ENCODE measurements at regions not wholly inside any gene's neighbourhood (a gene's known extent, or its start where the extent isn't known, plus 50 kb on each side); places are given as distances from the start of the nearest gene placed in this dataset.

DNA sequence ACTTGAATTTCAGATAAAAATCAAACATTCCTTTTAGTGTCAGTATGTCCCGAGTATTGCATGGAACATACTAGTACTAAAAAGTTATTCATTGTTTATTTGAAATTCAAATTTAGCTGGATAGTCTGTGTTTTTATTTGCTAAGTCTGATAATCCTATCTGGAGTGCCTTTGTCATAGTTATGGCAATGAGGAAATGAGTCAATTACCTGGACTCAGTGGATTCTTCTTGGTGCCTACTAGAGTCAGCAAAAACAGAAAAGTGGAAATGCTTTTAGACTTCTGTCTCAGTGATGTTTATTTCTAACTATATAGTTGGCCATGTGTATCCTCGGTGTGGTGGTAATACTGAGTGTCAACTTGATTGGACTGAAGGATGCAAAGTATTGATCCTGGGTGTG lies 121.3 kb upstream of the EEF1E1 start:
- FAIRE-seq (no peak), DNase-seq (ENCODE audit: insufficient read length, low spot score) (no peak)

DNA sequence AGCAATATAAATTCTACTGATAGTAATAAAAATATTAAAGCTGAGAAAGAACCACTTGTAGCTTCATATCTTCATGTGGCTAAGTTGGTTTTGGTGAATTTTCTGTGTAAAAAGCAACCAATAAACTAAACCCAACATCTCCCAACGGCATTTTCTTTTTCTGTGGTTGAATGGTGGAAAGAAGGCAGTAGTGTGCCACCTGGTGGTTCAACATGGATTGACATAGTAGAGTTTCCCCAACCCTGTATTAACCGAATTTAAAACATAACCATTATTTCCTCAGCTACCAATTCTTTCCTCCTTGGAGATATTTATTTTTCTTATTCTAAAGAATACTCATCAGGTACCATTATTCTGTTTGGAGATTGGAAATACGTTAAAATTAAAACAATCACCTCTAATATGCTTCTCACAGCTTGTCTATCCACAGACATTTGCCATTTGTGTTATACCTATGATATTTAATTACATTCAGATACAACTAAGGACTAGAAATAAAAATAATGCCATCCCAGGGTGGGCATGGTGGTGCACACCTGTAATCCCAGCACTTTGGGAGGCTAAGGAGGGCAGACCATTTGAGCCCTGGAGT lies 117.1 kb upstream of the EEF1E1 start:
- FAIRE-seq: no peak

DNA sequence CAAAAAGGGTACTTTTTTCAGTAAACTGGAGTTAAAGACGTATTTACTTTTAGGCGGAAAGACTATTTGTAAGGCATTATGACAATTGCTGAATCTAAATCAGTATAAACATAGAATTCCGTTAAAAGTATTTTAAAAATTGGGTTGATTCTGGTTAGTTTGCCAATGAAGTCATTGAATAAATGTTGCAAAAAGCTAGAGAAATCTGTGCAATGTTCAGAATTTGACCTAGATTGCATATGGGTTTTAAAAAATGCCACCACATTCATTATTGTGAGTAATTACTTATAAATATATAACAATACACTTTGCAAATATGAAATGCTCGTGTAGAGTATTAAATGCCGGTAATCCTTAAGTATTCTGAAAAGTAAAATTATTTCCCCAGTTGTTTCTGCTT lies 116.5 kb upstream of the EEF1E1 start:
- DNase-seq (ENCODE audit: insufficient read length, low spot score) (no peak), FAIRE-seq (no peak)

More for the DNA sequence above, 117.1 kb upstream of the EEF1E1 start:
- peak; percentile 51 for DNase-seq (ENCODE audit: insufficient read length, low spot score)

DNA sequence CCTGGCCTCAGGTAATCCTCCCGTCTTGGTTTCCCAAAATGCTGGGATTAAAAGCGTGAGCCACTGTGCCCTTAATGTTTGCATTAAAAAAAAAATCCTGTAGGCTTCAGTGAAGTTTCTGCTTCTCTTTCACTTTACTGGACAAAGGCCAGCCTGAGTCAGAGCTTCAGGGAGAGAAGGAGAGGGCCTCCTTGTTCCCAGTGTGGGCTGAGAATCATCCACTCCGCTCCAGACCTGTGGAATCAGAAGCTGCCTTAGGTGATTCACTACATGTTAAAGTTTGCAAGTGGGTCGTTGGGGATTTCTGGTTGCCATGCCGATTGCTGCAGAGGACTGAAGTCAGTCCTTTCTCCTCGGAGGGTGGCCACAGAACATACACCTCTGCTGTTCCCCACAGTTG lies 113.3 kb upstream of the EEF1E1 start:
- FAIRE-seq (no peak), DNase-seq (ENCODE audit: insufficient read length, low spot score) (no peak)

DNA sequence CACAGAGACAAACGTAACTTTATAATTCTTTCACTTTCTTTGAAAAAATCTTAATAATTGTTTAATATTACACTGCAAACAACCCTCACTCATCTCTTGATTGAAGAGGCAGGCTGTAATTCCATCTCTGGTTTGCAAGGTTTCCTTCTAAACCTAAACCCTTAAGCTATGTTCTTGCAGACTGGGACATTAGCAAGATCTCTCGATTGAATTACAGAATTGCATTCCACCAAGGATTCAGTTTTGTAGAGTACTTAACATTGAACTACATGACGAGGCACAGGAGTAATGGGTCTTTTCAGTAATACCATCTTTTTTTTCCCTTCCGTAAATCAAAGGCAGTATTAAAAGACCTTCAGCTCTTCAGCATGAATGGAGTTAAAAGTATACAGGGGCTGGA lies 111.6 kb upstream of the EEF1E1 start:
- no peak for FAIRE-seq
- DNase-seq (ENCODE audit: insufficient read length, low spot score): no peak

DNA sequence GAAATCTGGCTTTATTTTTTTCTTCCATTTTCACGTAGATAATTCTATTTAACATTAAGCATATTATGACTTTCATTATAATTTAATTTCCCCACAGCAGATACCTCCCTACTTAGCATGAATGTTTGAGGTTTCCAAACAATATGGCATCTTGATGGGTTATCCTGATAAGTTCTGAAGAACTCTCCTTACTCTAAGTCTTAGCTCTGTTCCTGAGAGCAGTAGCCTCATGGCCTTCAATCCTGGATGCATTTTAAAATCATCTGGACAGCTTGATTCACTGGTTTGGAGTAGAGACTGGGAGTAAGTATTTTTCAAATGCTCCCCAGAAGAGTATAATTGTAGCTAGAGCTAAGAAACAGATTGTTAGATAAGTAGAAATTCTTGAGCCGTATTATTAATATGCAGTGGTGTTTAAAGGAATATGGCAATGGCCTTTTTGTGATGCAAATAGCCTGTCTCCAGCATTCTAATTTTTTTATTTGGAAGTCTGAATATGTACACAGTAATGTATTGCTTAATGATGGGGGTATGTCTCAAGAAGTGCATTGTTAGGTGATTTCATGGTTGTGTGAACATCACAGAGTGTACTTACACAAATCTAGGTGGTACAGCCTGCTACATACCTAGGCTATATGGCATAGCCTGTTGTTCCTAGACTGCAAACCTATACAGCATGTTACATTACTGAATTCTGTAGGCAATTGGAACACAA lies 110.5 kb upstream of the EEF1E1 start:
- FAIRE-seq: peak; percentile 33
- no peak for DNase-seq (ENCODE audit: insufficient read length, low spot score)

DNA sequence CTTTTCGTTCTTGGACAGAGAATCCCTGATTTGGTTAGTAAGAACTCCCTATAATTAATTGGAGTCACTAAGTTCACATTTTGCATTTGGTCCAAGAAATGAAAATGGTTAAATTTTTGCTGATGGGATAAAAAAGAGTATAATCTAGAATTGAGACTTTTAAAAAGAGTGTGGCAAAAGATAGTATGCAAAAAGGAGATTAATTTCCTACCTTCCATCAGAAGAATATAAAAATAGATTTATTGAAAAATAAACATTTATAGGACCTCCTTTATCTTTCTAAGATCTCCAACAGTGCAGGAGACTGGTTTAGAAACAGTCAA lies 105.5 kb upstream of the EEF1E1 start:
- FAIRE-seq: no peak

DNA sequence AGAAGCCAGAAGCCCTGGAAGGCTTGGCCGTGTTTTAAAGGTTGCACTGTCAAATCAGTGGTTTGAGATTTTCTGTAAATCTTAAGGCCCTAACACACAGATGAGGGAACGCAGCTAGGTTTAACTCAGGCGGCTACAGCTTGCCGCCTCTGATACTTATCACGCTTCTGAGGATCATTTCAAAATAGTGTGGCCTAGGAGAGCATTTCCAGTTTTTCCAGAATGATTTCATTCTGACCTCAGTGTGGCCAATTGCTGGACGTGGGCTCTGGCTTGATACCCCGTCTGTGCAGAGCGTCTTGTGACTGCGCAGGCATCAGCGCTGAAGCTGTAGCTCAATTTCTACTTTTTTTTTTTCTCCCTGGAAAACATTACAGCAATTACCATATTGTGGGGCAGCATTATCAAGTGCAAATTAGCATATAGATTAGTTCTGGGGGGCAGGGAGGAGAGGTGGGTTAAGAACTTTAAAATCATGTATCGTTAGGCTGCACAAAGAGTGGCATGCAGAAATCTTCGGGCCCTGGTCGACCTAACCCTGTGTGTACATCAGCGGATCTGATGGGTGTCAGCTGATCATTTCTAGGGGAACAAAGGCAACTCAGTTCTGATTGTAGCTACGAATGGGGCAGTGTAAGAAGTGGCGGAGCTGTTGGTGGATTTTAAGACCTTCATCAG lies 105.0 kb upstream of the EEF1E1 start:
- FAIRE-seq (no peak), DNase-seq (ENCODE audit: insufficient read length, low spot score) (no peak)

More for the DNA sequence above, 105.5 kb upstream of the EEF1E1 start:
- no peak for DNase-seq (ENCODE audit: insufficient read length, low spot score)

DNA sequence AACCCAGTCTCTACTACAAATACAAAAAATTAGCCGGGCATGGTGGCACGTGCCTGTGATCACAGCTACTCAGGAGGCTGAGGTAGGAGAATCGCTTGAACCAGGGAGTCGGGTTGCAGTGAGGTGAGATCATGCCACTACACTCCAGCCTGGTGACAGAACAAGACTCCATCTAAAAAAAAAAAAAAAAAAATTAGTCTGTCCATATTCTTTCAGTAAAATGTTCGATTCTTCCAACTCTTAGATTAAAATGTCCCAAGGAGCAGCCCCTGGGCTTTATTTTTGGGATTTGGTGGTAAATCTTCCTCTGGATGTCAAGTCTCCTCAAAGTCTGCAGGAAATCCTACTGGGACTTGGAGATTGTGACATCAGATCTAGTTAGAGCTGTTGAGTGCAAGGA lies 101.0 kb upstream of the EEF1E1 start:
- no peak for DNase-seq (ENCODE audit: insufficient read length, low spot score)
- FAIRE-seq: no peak

DNA sequence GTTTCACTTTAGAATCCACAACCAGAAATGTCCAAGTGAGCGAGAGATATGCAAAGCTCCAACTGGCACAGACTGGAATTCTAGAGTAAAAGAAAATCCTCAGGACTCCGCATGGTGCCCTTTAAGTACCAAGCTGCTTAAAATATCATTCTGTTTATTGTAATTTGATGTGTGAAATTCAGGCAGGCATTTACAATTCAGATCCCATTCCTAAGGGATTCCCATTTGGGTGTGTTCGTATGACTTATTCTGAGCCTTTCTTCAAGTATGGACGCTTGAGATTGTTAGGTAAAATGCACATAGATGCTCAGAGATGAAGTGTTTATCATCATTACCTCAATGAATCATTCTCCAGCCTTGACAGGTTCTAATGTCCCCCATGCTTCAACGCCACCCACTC lies 99.3 kb upstream of the EEF1E1 start:
- FAIRE-seq (no peak), DNase-seq (ENCODE audit: insufficient read length, low spot score) (no peak)

DNA sequence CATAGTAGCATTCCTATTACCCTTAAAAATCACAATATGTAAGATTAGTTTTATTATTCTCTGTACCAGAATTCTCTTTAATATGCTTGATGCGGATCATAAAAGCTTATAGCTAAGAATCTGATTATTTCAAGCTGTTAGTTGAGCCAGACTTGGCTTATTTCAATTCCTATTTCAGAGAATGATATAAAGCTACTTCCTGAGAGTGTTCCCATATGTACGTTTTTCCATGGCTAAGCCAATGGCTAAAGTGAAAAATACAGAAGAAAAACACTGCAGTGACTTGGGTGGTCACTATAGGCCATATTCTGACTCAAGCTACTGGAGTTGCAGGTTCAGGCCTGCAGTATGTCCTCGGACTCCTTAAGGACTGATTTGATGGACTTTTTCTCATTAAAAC lies 97.9 kb upstream of the EEF1E1 start:
- DNase-seq (ENCODE audit: insufficient read length, low spot score) (no peak), FAIRE-seq (no peak)

DNA sequence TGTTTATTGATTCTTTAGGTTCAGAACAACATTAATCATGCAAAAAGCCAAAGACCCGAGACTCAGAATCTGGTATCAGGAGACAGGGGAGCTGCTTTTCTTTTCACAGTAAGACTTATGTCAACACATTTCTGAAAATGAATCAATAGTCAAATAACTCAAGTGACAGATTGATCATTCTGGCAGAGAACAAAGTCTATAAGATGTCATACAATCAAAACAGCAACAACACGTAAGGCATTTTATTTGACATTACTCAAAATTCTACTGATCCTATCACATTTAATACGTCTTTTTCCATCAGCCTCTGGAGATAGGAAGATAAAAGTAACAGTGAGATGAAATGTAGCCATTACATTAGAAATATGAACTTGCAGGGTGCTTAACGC lies 93.4 kb upstream of the EEF1E1 start:
- FAIRE-seq: no peak
- DNase-seq (ENCODE audit: insufficient read length, low spot score): no peak

DNA sequence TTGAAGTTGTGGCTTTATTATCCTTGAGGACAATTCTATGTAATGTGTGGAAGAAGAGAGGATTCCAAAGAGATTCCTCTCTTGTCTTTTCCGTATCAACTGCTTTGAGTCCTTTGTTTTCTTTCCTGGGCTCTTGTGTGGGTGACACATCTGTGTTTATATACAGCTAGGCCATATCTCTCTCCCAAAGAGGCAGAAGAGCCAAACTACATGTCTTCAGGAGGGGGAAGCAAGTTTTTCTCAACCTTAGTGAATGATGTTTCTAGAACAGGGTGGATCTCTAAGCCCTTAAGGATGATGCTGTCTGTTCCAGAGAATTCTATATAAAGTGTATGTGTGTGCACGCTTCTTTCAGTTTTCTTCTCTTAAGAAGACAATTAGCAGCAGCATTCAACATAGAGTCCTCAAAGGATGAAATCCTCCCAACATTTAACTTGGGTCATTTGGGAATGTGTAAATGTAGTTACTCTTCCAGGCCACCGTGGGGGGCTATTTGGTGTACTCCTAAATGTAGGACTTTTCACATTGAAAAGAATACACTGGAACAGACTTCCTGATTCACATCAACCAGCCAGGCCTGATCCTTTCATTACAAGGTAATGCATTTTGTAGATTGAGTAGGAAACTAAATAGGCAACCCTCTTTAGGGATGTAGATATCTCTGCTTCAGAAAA lies 92.8 kb upstream of the EEF1E1 start:
- FAIRE-seq (no peak), DNase-seq (ENCODE audit: insufficient read length, low spot score) (no peak)

DNA sequence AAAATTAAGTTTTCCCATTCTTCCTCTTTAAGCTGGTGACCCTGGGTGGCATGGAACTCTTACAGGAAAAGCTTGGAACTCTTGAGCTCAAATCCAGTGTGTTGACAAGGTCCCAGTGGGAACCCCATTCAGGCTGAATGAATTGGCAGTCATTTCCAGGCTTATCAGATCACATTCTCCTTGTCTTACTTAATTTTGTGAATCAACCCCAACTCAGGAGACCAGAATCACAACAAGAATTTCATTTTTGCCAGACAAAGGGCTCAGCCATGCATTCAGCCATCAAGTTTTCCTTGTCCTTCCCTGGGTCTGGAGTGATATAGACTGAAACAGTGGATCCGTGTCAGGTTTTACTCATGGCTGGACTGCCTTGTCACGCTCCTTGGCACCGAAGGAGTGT lies 92.1 kb upstream of the EEF1E1 start:
- DNase-seq (ENCODE audit: insufficient read length, low spot score): no peak
- no peak for FAIRE-seq

DNA sequence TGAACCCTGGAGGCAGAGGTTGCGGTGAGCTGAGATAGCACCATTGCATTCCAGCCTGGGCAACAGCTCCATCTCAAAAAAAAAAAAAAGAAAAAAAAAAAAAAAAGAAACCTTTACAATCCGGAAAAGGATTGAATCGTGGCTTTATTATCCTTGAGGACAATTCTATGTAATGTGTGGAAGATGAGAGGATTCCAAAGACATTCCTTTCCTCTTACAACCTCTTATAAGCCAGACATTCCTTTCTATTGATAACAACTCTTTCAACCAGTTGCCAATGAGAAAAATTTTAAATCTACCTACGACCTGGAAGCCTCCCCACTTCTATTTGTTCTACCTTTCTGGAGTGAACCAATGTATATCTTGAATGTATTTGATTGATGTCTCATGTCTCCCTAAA lies 91.2 kb upstream of the EEF1E1 start:
- FAIRE-seq: no peak
- no peak for DNase-seq (ENCODE audit: insufficient read length, low spot score)

DNA sequence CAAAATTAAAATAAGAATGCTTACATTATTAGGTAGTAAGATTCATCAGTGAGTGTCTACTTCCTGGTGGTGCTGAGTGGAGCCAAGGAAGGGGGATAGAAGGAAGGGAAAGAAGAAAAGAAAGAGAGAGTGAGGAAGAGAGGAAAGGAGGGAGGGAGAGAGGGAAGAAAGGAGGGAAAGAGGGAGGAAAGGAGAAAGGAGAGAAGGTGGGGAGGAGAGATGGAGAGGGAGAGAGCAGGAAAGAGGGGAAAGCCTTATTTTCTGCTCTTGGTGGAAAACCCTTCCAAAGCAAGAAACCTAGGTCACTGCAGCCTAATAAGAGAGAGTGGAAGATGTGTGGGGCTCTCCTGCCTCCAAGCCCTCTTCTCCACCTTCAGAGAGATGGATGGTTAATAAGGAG lies 90.2 kb upstream of the EEF1E1 start:
- DNase-seq (ENCODE audit: insufficient read length, low spot score) (no peak), FAIRE-seq (no peak)

DNA sequence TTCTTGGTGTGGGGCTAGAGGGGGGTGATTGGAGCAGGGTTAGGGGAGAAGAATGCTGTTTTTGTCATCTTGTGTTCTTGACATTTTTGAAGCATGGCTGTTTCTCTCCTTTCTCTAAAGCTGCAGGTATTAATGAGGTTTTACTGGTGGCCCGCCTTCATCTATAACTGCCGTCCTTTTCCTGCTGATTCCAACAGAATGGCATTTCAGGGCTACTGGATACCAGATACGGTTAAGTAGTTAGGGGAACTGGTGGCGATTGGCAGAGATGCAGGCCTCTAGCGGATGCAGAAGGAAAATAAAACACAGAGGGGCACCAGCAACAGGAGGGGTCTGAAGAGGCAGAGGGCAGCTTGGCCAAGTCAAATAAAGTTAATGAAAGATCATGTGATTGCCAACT lies 89.7 kb upstream of the EEF1E1 start:
- DNase-seq (ENCODE audit: insufficient read length, low spot score) (no peak), FAIRE-seq (no peak)

DNA sequence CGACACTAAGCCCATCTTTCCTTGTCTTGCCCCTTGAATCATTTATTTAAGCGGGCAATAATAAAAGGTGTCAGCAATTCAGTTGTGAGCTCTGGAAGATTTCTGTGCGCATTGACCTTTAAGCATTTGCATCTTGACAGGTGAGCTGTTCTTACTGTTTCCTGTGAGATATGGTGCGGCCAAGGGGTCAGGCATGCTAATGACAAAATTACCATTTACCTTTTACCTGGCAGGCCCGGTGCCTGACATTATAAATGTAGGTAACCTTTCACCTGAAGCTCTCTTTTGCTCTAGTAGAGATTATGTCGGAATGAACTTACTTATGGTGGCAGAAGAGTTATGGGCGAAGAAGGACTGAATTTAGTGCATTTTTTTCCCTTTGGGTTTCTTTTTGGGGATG lies 89.3 kb upstream of the EEF1E1 start:
- DNase-seq (ENCODE audit: insufficient read length, low spot score) (no peak), FAIRE-seq (no peak)

DNA sequence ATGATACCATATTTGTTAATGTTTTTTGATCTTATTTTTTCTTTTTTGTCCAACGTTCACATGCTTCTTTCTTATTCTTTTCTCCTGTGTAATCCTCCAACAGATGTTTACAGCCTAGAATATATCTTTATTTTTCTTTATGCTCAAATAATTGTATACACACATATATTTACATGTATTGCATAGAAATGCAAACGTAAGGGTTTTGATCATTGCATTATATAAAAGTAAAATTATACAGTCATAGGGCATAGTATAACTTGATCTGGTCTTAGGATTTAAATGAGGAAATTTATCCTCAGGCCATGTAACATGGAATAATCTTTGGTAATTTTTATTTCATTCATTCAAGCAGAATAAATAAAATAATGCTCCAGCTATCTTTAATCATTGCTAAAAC lies 84.9 kb upstream of the EEF1E1 start:
- DNase-seq (ENCODE audit: insufficient read length, low spot score): no peak
- FAIRE-seq: no peak

DNA sequence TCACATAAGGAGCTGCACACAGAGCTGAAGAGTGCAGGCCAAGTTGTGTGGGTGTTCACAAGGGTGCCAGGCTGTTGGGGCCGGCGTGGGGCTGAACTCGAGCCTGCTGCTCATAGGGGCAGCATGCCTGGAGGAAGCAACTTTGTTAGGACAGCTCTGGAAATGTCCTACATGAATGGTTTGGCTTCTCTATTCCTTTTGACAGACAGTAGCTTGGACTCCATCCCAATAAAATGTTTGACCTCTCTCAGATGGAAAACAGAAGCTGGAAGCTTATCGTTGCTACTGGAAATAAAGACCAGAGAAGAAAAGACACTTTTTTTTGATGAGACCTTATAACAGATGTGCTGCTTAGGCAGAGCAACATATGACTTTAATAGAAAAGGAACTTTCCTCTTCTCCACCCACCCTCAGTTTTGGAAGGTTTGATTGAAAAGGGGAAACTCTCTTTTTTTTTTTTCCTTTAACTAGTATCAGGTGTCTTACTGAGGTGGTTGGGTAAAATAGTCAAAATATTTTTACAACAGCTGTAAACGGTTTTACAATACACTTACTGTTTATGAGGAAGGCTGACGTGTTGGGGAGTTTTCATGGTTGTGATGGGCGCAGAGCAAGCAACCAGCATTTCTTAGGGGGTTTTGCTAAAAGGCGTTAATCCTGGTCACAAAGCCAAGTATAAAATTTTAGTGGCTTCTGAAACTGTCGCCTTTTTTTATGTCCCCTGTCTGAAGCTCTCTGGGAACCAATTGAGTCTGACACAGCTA lies 80.7 kb upstream of the EEF1E1 start:
- DNase-seq (ENCODE audit: insufficient read length, low spot score): no peak
- no peak for FAIRE-seq

Measured in HTR-8/SVneo (cell line).